Endothelial cell of umbilical vein (primary cell): ENCODE measurements at regions not wholly inside any gene's neighbourhood (a gene's known extent, or its start where the extent isn't known, plus 50 kb on each side); places are given as distances from the start of the nearest gene placed in this dataset.

ENCODE experiments used
- BruUV-seq: library from RNA; stranded (reverse); fragments of 400-500 nt; replicated peaks from 2 replicates; lab custom pipeline; 2021; lab: Mats Ljungman, UMichigan
- CTCF ChIA-PET: fragments of 300-600, 350-600 bp; sonication (Branson Sonifier 250); formaldehyde crosslinking; loops from one replicate; lab custom pipeline; 2021; ENCODE audit warnings: antibody characterized with exemption, inconsistent platforms; lab: Charles Lee
- POLR2A ChIA-PET: fragments of 300-600, 350-600 bp; sonication (Branson Sonifier 250); formaldehyde crosslinking; loops from one replicate; lab custom pipeline; 2021; ENCODE audit warnings: antibody characterized with exemption, inconsistent platforms; lab: Charles Lee
- DNase-seq: peaks from one replicate; pipeline ENCODE4 v3.0.0-alpha.2; 2011; ENCODE audit warnings: low read depth, low spot score
- FAIRE-seq: peaks from 2 replicates; lab custom pipeline; 2011; peaks lifted over from hg19 to GRCh38; lab: Jason Lieb, UNC
- H2AFZ ChIP-seq: 2 replicates; pipeline ENCODE4 v1.6.0; 2012; ENCODE audit warnings: low read depth, low read length, control low read depth, inconsistent platforms
- H3K27ac ChIP-seq: 2 replicates; pipeline ENCODE4 v1.5.1; 2011; ENCODE audit warnings: low read depth, mild to moderate bottlenecking, control low read depth, low read length, moderate library complexity; ENCODE audit not compliant: insufficient read depth
- H3K27me3 ChIP-seq, 2 experiments: 2 replicates each; pipeline versions ENCODE4 v1.6.0 to v1.6.1; 2011; ENCODE audit warnings: low read length in 2 of 2, mixed read lengths in 1 of 2; ENCODE audit not compliant: control insufficient read depth in 2 of 2, insufficient read depth in 2 of 2
- H3K36me3 ChIP-seq, 2 experiments: 2 replicates in 1 of 2; 3 replicates in 1 of 2; pipeline ENCODE4 v1.5.1; 2011; ENCODE audit warnings: low read length in 2 of 2, mild to moderate bottlenecking in 1 of 2, moderate library complexity in 1 of 2; ENCODE audit not compliant: control insufficient read depth in 2 of 2, insufficient read depth in 2 of 2; ENCODE audit errors: extremely low read depth in 1 of 2
- H3K4me1 ChIP-seq: 3 replicates; pipeline ENCODE4 v1.5.1; 2011; ENCODE audit warnings: mild to moderate bottlenecking, low read length; ENCODE audit not compliant: control insufficient read depth, insufficient read depth; ENCODE audit errors: extremely low read depth
- H3K4me2 ChIP-seq: 2 replicates; pipeline ENCODE4 v1.6.1; 2011; ENCODE audit warnings: low read length, control low read depth, mixed read lengths; ENCODE audit not compliant: insufficient read depth
- H3K4me3 ChIP-seq, 3 experiments: fragments of 200-600 bp in 1 of 3; sonication (generic), shearing (Covaris generic) in 1 of 3; replicated peaks in 1 of 3; 2 replicates each; pipeline ENCODE4 v1.5.1; 2011 to 2016; ENCODE audit warnings: control low read depth in 3 of 3, low read length in 3 of 3, mild to moderate bottlenecking in 2 of 3, inconsistent platforms in 1 of 3, low read depth in 1 of 3, moderate library complexity in 1 of 3; ENCODE audit not compliant: insufficient read depth in 1 of 3
- H3K79me2 ChIP-seq: 2 replicates; pipeline ENCODE4 v1.6.0; 2012; ENCODE audit warnings: low read length, inconsistent platforms; ENCODE audit not compliant: control insufficient read depth, insufficient read depth
- H3K9ac ChIP-seq: replicated peaks from 2 replicates; pipeline ENCODE3; 2011; ENCODE audit warnings: low read length, control low read depth; ENCODE audit not compliant: insufficient read depth; ENCODE audit errors: extremely low read depth
- H3K9me1 ChIP-seq: replicated peaks from 3 replicates; pipeline ENCODE4 v1.6.0; 2011; ENCODE audit warnings: mild to moderate bottlenecking, low read length; ENCODE audit not compliant: control insufficient read depth, insufficient read depth; ENCODE audit errors: extremely low read depth
- H3K9me3 ChIP-seq: replicated peaks from 2 replicates; pipeline ENCODE4 v1.5.1; 2012; ENCODE audit warnings: low read length, inconsistent platforms; ENCODE audit not compliant: control insufficient read depth, insufficient read depth
- H4K20me1 ChIP-seq: replicated peaks from 2 replicates; pipeline ENCODE3; 2011; ENCODE audit warnings: mild to moderate bottlenecking, low read length; ENCODE audit not compliant: control insufficient read depth, insufficient read depth; ENCODE audit errors: extremely low read depth
- CTCF ChIP-seq, 2 donors: IDR thresholded peaks; 1 replicate in 1 of 2; 2 replicates in 1 of 2; pipeline ENCODE4 v1.5.1; 2011; ENCODE audit warnings: low read length in 2 of 2, mild to moderate bottlenecking in 2 of 2, moderate library complexity in 2 of 2, control low read depth in 1 of 2, inconsistent platforms in 1 of 2, low read depth in 1 of 2; ENCODE audit not compliant: insufficient read depth in 1 of 2; ENCODE audit errors: extremely low read depth in 1 of 2
- EZH2 ChIP-seq: IDR thresholded peaks from 2 replicates; pipeline ENCODE4 v1.6.1; 2012; ENCODE audit warnings: borderline replicate concordance, low read depth, mild to moderate bottlenecking, moderate library complexity, low read length, inconsistent platforms; ENCODE audit not compliant: severe bottlenecking
- FOS ChIP-seq: IDR thresholded peaks from 2 replicates; pipeline ENCODE4 v1.6.1; 2011; ENCODE audit warnings: mild to moderate bottlenecking, low read length, moderate library complexity, borderline replicate concordance; ENCODE audit not compliant: insufficient read depth
- GATA2 ChIP-seq: IDR thresholded peaks from 2 replicates; pipeline ENCODE4 v1.7.0; 2011; ENCODE audit warnings: low read depth, mild to moderate bottlenecking, moderate library complexity, mixed read lengths, low read length; ENCODE audit not compliant: insufficient read length, insufficient read depth
- JUN ChIP-seq: IDR thresholded peaks from 2 replicates; pipeline ENCODE4 v1.6.1; 2011; ENCODE audit warnings: borderline replicate concordance, low read depth; ENCODE audit not compliant: insufficient read length, insufficient read depth
- POLR2AphosphoS5 ChIP-seq: IDR thresholded peaks from 2 replicates; pipeline ENCODE4 v1.6.1; 2012; ENCODE audit warnings: low read depth, mild to moderate bottlenecking, control low read depth, low read length, moderate library complexity; ENCODE audit not compliant: insufficient read depth
- dilution Hi-C: fragments of 300-500 bp; cut with MboI; formaldehyde crosslinking; loops from one replicate; pipeline ENCODE4 v1.15.0; 2019; ENCODE audit warnings: low sequenced_read_pairs; ENCODE audit not compliant: extremely low pct_ligation_motif_present
- intact Hi-C: fragments of 100-400 bp; cut with micrococcal nuclease; formaldehyde crosslinking; loops from one replicate; pipeline ENCODE4 v1.10.0; 2022

DNA sequence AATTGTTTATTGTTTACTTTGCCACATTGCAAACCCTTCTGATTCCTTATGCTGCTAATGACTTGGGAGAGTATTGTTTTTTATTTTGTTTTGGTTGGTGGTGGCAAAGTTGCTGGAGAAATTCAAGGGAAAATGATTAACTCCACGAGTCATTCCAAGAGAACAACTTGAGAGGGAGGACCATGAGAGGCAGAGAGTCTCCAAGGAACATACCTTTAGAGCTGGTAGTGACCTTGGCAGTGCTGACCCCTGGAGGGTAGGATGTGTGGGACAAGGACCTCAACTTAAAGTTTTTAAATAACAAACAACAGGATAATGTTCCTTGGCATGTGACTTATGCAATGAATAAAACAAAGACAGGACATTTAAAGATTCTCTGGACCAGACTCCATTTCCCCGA is 139.7 kb downstream of the LRRC70 start:
- Histone ChIP-seq H3K9me3 (no peaks in the 10 kb centered on the region), H3K9ac (no peak overlapping the region), H2AFZ (no peak overlapping the region), H3K27ac (no peak overlapping the region), H4K20me1 (no peaks in the 10 kb centered on the region), H3K4me2 (no peak overlapping the region), H3K27me3 (peaks cover 2 to 5% of the 10 kb centered on the region in 2 experiments), H3K4me3 (no peak overlapping the region), H3K79me2 (no peaks in the 10 kb centered on the region), H3K36me3 (no peaks in the 10 kb centered on the region), H3K9me1 (no peaks in the 10 kb centered on the region), H3K4me1 (no peaks in the 10 kb centered on the region)
- intact Hi-C loops (loop anchor here (1.0 kb wide), 1 partner anchor 258 kb away; no protein-coding TSS in a partner anchor), dilution Hi-C loops (no loop called here)
- no peak for FAIRE-seq
- ChIA-PET POLR2A (no interaction called here), CTCF (interaction anchor here (1.2 to 1.8 kb wide), 3 partner anchors 13 to 258 kb away, joined by 3 to 8 read pairs (median 4); no protein-coding TSS in a partner anchor)
- no TSS peak for BruUV-seq
- TF ChIP-seq GATA2 (no peak), EZH2 (no peak), FOS (no peak), CTCF (IDR thresholded peaks at IDR 0.05; ENCODE audit: extremely low read depth in 1 of 2, insufficient read depth in 1 of 2, low read depth in 1 of 2, low read length in 2 of 2) (no peak), POLR2AphosphoS5 (no peak), JUN (no peak)
- DNase-seq, result no peak
